Activated CD8-positive, alpha-beta T cell treated with anti-CD3 and anti-CD28 coated beads for 36 hours (primary cell): ENCODE measurements at regions not wholly inside any gene's neighbourhood (a gene's known extent, or its start where the extent isn't known, plus 50 kb on each side); places are given as distances from the start of the nearest gene placed in this dataset.

Source experiments
- ATAC-seq: fragments of 200-7000 bp; cut with Tn5 transposase; one replicate; pipeline ENCODE4 v1.10.0; 2021; ENCODE audit warnings: mild to moderate bottlenecking, moderate library complexity
- CTCF ChIA-PET: fragments of 350-600 bp; sonication (Branson Sonifier 250); formaldehyde crosslinking; loops from one replicate; lab custom pipeline; 2021; ENCODE audit warnings: antibody characterized with exemption; lab: Charles Lee
- POLR2A ChIA-PET: fragments of 350-600 bp; sonication (Branson Sonifier 250); formaldehyde crosslinking; loops from one replicate; lab custom pipeline; 2021; ENCODE audit warnings: antibody characterized with exemption; lab: Charles Lee
- DNase-seq: peaks from one replicate; pipeline ENCODE4 v3.0.0-alpha.2; 2020
- H3K27ac Mint-ChIP-seq: one replicate; pipeline ENCODE4 v1.8.0; 2021; ENCODE audit warnings: mild to moderate bottlenecking, mixed read lengths
- H3K27me3 Mint-ChIP-seq: one replicate; pipeline ENCODE4 v1.8.0; 2021; ENCODE audit warnings: mixed read lengths
- H3K36me3 Mint-ChIP-seq: one replicate; pipeline ENCODE4 v1.8.0; 2021; ENCODE audit warnings: low read depth, mixed read lengths
- H3K4me1 Mint-ChIP-seq: one replicate; pipeline ENCODE4 v1.8.0; 2021; ENCODE audit warnings: low read depth, mixed read lengths
- H3K4me3 Mint-ChIP-seq: one replicate; pipeline ENCODE4 v1.8.0; 2021; ENCODE audit warnings: mild to moderate bottlenecking, moderate library complexity, mixed read lengths
- H3K9me3 Mint-ChIP-seq: one replicate; pipeline ENCODE4 v1.8.0; 2021; ENCODE audit warnings: mixed read lengths
- intact Hi-C: fragments of 100-400 bp; cut with micrococcal nuclease; formaldehyde crosslinking; loops from one replicate; pipeline ENCODE4 v1.10.0; 2022
- TF ChIP-seq, protein P1 (sequence below): fragments of 200-600 bp; IDR thresholded peaks from one replicate; pipeline ENCODE4 v1.8.0; 2022; ENCODE audit warnings: antibody characterized with exemption, mild to moderate bottlenecking

DNA sequence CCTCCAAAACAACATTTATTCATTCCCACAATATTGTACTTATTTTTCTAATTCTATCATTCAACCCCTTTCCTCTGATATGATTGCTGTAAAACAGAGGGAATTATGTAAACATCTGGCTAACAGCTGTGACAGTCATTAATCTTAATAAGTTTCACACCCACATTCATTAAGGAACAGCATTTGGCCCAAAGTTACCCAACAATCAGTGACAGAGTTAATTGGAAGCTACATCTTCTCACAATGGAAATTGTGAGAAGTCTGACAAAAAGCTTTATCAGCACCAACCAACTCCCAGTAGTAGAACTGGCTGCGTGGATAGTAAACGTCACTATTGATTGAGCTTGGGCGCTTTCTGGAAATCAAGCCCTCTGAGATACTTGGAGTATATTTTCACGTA, 165.8 kb upstream of the SLC24A5 start:
- Mint-ChIP-seq H3K4me3 (no peak overlapping the region), H3K4me1 (no peaks in the 10 kb centered on the region), H3K27me3 (peaks cover 4% of the 10 kb centered on the region), H3K36me3 (no peaks in the 10 kb centered on the region), H3K27ac (no peak overlapping the region), H3K9me3 (no peaks in the 10 kb centered on the region)
- TF ChIP-seq, protein P1, sequence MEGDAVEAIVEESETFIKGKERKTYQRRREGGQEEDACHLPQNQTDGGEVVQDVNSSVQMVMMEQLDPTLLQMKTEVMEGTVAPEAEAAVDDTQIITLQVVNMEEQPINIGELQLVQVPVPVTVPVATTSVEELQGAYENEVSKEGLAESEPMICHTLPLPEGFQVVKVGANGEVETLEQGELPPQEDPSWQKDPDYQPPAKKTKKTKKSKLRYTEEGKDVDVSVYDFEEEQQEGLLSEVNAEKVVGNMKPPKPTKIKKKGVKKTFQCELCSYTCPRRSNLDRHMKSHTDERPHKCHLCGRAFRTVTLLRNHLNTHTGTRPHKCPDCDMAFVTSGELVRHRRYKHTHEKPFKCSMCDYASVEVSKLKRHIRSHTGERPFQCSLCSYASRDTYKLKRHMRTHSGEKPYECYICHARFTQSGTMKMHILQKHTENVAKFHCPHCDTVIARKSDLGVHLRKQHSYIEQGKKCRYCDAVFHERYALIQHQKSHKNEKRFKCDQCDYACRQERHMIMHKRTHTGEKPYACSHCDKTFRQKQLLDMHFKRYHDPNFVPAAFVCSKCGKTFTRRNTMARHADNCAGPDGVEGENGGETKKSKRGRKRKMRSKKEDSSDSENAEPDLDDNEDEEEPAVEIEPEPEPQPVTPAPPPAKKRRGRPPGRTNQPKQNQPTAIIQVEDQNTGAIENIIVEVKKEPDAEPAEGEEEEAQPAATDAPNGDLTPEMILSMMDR: no peak
- ChIA-PET CTCF (interaction anchor here (1.0 kb wide), 1 partner anchor 243 kb away, joined by 3 read pairs; no protein-coding TSS in a partner anchor), POLR2A (no interaction called here)
- intact Hi-C loops: no loop called here
- ATAC-seq (no peak), DNase-seq (no peak)

- intact Hi-C loops: no loop called here
- Mint-ChIP-seq H3K9me3 (no peaks in the 10 kb centered on the region), H3K4me1 (peaks cover 11% of the 10 kb centered on the region), H3K4me3 (no peak overlapping the region), H3K27ac (no peak overlapping the region), H3K36me3 (no peaks in the 10 kb centered on the region), H3K27me3 (peaks cover 11% of the 10 kb centered on the region)
- CTCF ChIA-PET: no interaction called here
- DNase-seq (no peak), ATAC-seq (no peak)
- TF ChIP-seq, protein P1: no peak
- POLR2A ChIA-PET: no interaction called here
Measured at GRCh38 chr15:47959617-47960413, 161.0 kb upstream of the SLC24A5 start.

GRCh38 chr15:47961401-47962090, 159.2 kb upstream of the SLC24A5 start:
- H3K4me3 Mint-ChIP-seq: no peak overlapping the region
- peaks cover 11% of the 10 kb centered on the region for H3K4me1 Mint-ChIP-seq
- ATAC-seq: peak; percentile 42
- TF ChIP-seq, protein P1: no peak
- no peaks in the 10 kb centered on the region for H3K9me3 Mint-ChIP-seq
- POLR2A ChIA-PET: no interaction called here
- CTCF ChIA-PET: no interaction called here
- peaks cover 11% of the 10 kb centered on the region for H3K27me3 Mint-ChIP-seq
- peak; percentile 25 for DNase-seq
- intact Hi-C loops: no loop called here
- H3K36me3 Mint-ChIP-seq: no peaks in the 10 kb centered on the region
- no peak overlapping the region for H3K27ac Mint-ChIP-seq

DNA sequence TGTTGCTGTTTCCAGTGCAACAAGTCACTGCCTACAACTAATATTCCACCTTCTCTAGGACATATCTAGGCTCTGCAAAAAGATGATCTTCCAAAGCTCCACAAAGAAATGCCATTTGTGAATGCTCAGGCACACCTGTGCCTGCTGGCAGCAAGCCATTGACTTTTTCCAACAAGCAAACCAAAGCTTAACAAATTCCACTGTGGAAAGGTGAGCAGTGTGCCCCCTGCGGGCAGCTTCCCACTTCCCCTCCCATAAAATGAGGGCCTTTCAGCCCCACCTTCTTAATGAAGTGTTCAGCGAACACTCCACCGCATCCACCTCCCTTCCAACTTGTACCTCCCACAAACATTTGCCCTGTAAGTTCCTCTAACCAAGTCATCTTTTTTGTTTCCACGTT, 157.5 kb upstream of the SLC24A5 start:
- TF ChIP-seq, protein P1: no peak
- ATAC-seq (no peak), DNase-seq (no peak)
- Mint-ChIP-seq H3K27ac (no peak overlapping the region), H3K9me3 (no peaks in the 10 kb centered on the region), H3K4me1 (peaks cover 11% of the 10 kb centered on the region), H3K27me3 (peaks cover 11% of the 10 kb centered on the region), H3K4me3 (no peak overlapping the region), H3K36me3 (no peaks in the 10 kb centered on the region)
- intact Hi-C loops: no loop called here
- CTCF ChIA-PET: no interaction called here
- POLR2A ChIA-PET: no interaction called here

- H3K27ac Mint-ChIP-seq: no peak overlapping the region
- peaks cover 11% of the 10 kb centered on the region for H3K4me1 Mint-ChIP-seq
- TF ChIP-seq, protein P1: no peak
- CTCF ChIA-PET: no interaction called here
- H3K36me3 Mint-ChIP-seq: no peaks in the 10 kb centered on the region
- H3K9me3 Mint-ChIP-seq: no peaks in the 10 kb centered on the region
- intact Hi-C loops: no loop called here
- POLR2A ChIA-PET: no interaction called here
- ATAC-seq (no peak), DNase-seq (no peak)
- peaks cover 11% of the 10 kb centered on the region for H3K27me3 Mint-ChIP-seq
- H3K4me3 Mint-ChIP-seq: no peak overlapping the region
Measured at GRCh38 chr15:47964229-47964628, 156.6 kb upstream of the SLC24A5 start.
